Gastroesophageal sphincter (tissue), 4 donors: ENCODE measurements at regions not wholly inside any gene's neighbourhood (a gene's known extent, or its start where the extent isn't known, plus 50 kb on each side); places are given as distances from the start of the nearest gene placed in this dataset.

ENCODE experiments used
- ATAC-seq: fragments of 150-250 bp; one replicate; pipeline ENCODE4 v1.9.1; 2016; ENCODE audit warnings: mild to moderate bottlenecking, moderate library complexity
- H3K27ac ChIP-seq, 4 donors: fragments of 200-600 bp; sonication (generic) in 3 of 4; 1 replicate in 3 of 4; 2 replicates in 1 of 4; pipeline ENCODE4 v1.5.1; 2016 to 2019
- H3K27me3 ChIP-seq: fragments of 200-600 bp; sonication (generic); one replicate; pipeline ENCODE4 v1.5.1; 2019
- H3K36me3 ChIP-seq, 2 donors: fragments of 200-600 bp; sonication (generic); one replicate each; pipeline ENCODE4 v1.5.1; 2019; ENCODE audit warnings: control low read depth in 1 of 2
- H3K4me1 ChIP-seq, 3 donors: fragments of 200-600 bp; sonication (generic); 1 replicate in 2 of 3; 2 replicates in 1 of 3; pipeline ENCODE4 v1.5.1; 2016 to 2019; ENCODE audit warnings: control low read depth in 2 of 3
- H3K4me3 ChIP-seq, 2 donors: fragments of 200-600 bp; sonication (generic); one replicate each; pipeline ENCODE4 v1.5.1; 2019; ENCODE audit warnings: mild to moderate bottlenecking in 1 of 2, moderate library complexity in 1 of 2
- H3K9me3 ChIP-seq, 3 donors: fragments of 200-600 bp; sonication (generic); one replicate each; pipeline ENCODE4 v1.5.1; 2017 to 2019; ENCODE audit warnings: control low read depth in 2 of 3
- EP300 ChIP-seq: sonication (generic); formaldehyde crosslinking; IDR thresholded peaks from one replicate; pipeline ENCODE4 v1.6.1; 2017; ENCODE audit warnings: antibody characterized with exemption, mild to moderate bottlenecking
- POLR2A ChIP-seq, 2 donors: fragments of 450-650 bp; IDR thresholded peaks; one replicate each; pipeline ENCODE4 v1.6.1; 2017; ENCODE audit warnings: antibody characterized with exemption in 2 of 2, mild to moderate bottlenecking in 2 of 2, moderate library complexity in 1 of 2
- POLR2AphosphoS5 ChIP-seq: sonication (generic); formaldehyde crosslinking; IDR thresholded peaks from one replicate; pipeline ENCODE4 v1.6.1; 2017; ENCODE audit warnings: antibody characterized with exemption
- WGBS, 2 donors: methylation state at CpG; one replicate each; pipeline ENCODE4 v1.1.5; 2018; ENCODE audit warnings: low coverage in 1 of 2; 5-methylcytosine and 5-hydroxymethylcytosine counted together
- TF ChIP-seq, protein P1 (sequence below), 4 experiments: fragments of 200-600 bp in 2 of 4; fragments of 450-650 bp in 2 of 4; sonication (generic) in 1 of 4; IDR thresholded peaks; one replicate each; pipeline ENCODE4 v1.5.1; 2017 to 2019; ENCODE audit warnings: antibody characterized with exemption in 4 of 4, mild to moderate bottlenecking in 2 of 4, moderate library complexity in 2 of 4

DNA sequence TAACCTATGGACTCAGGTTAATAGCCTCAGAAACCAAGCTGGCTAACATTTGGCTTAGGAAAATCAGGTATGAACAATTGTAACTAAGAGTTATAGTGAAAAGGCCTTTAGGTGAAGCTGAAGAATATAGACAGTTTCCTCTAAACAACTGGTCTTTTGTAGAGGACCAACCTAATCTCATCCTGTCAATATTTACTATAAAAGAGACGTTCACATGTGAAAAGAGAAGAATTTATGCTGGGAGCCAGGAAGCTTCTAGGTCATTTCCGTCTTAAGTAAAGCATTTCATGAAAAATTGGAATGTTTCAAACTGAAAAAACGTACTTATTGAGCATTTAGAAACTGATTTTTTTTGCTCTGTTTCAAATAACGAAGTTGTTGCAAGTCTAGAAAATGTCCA, 764.3 kb upstream of the GOLIM4 start:
- no peak for ATAC-seq
- Histone ChIP-seq H3K9me3 (no peaks in the 10 kb centered on the region), H3K4me3 (no peak overlapping the region), H3K4me1 (peaks cover 0 to 17% (median 0%) of the 10 kb centered on the region in 3 donors), H3K36me3 (no peaks in the 10 kb centered on the region), H3K27ac (no peak overlapping the region), H3K27me3 (no peaks in the 10 kb centered on the region)
- WGBS, 2 donors, result 60 to 70% methylated on average over 4 of the region's 4 CpGs
- no peak for TF ChIP-seq POLR2AphosphoS5
- TF ChIP-seq, protein P1, sequence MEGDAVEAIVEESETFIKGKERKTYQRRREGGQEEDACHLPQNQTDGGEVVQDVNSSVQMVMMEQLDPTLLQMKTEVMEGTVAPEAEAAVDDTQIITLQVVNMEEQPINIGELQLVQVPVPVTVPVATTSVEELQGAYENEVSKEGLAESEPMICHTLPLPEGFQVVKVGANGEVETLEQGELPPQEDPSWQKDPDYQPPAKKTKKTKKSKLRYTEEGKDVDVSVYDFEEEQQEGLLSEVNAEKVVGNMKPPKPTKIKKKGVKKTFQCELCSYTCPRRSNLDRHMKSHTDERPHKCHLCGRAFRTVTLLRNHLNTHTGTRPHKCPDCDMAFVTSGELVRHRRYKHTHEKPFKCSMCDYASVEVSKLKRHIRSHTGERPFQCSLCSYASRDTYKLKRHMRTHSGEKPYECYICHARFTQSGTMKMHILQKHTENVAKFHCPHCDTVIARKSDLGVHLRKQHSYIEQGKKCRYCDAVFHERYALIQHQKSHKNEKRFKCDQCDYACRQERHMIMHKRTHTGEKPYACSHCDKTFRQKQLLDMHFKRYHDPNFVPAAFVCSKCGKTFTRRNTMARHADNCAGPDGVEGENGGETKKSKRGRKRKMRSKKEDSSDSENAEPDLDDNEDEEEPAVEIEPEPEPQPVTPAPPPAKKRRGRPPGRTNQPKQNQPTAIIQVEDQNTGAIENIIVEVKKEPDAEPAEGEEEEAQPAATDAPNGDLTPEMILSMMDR (IDR thresholded peaks at IDR 0.05), result no peak
- TF ChIP-seq POLR2A (IDR thresholded peaks at IDR 0.05), result no peak
- TF ChIP-seq EP300, result no peak

DNA sequence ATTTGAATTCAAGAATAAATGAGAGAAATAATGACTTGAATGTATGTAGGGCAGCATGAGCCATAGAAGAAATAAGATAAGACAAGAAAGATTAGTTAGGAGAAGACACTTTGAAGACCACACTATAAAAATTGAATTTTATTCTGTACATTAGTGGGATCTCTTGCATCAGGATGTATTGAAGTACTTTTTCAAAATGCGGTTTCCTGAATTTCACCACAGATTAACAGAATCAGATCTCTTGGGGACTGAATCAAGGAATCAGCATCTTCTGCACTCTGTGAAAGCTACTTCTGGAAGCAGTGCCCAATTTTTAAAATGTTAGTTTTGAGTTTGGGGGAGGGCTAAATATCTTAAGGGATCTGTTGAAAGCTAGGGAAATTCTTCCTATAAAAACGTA, 763.9 kb upstream of the GOLIM4 start:
- peaks cover 0 to 13% (median 0%) of the 10 kb centered on the region in 3 donors for H3K4me1 ChIP-seq
- H3K27me3 ChIP-seq, result no peaks in the 10 kb centered on the region
- H3K4me3 ChIP-seq, result no peak overlapping the region
- TF ChIP-seq POLR2AphosphoS5 (no peak), POLR2A (IDR thresholded peaks at IDR 0.05) (no peak), EP300 (no peak)
- TF ChIP-seq, protein P1 (IDR thresholded peaks at IDR 0.05), result no peak
- H3K36me3 ChIP-seq, result no peaks in the 10 kb centered on the region
- 70 to 88% methylated on average over 1 to 2 of the region's 2 CpGs for WGBS, 2 donors
- no peak for ATAC-seq
- H3K9me3 ChIP-seq, result no peaks in the 10 kb centered on the region
- no peak overlapping the region for H3K27ac ChIP-seq

DNA sequence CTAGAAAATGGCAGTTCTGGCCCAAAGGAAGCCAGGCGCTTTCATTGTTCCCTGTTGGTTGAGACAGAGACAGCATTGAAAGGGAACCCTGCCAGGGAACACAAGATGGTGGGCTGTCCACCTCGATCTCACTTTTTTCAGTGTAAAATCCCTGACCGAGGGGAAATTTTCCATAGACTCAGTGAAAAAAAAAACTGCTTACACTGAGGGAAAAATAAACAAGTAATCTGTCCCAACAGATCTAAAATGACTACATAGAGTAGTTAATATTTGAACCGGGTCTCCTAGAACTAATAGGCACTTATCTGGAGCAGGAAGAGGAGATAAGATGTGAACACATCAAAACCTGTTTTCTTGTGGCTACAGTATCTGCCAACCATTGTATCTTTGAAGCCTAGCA, 763.4 kb upstream of the GOLIM4 start:
- Histone ChIP-seq H3K27me3 (no peaks in the 10 kb centered on the region), H3K4me3 (no peak overlapping the region), H3K27ac (no peak overlapping the region), H3K9me3 (no peaks in the 10 kb centered on the region), H3K36me3 (no peaks in the 10 kb centered on the region), H3K4me1 (peaks cover 0 to 9% (median 0%) of the 10 kb centered on the region in 3 donors)
- ATAC-seq, result no peak
- 81 to 88% methylated on average over 1 to 4 of the region's 4 CpGs for WGBS, 2 donors
- TF ChIP-seq EP300 (no peak), POLR2AphosphoS5 (no peak), POLR2A (IDR thresholded peaks at IDR 0.05) (no peak)
- TF ChIP-seq, protein P1 (IDR thresholded peaks at IDR 0.05), result no peak

DNA sequence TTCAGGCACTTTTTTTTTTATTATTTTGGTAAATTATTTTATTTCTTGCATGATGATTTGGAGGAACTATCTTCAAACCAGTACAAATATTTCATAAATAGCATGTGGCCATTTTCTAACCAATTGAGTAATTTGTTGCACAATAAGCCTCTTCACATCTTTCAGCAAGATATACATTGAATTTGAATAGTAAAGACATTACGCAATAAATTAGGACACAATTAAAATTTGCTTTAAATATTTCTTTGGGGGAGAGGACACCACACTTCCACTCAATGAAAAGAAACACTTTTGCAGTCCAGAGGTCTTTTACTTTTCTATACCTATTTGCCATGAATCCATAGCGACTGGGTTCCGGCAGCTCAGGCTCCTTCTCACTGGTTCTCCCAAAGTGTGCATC, 762.6 kb upstream of the GOLIM4 start:
- no peak overlapping the region for H3K4me3 ChIP-seq
- no peak overlapping the region for H3K27ac ChIP-seq
- no peak for TF ChIP-seq POLR2AphosphoS5
- TF ChIP-seq, protein P1 (IDR thresholded peaks at IDR 0.05), result no peak
- TF ChIP-seq POLR2A (IDR thresholded peaks at IDR 0.05), result no peak
- no peak for TF ChIP-seq EP300
- H3K9me3 ChIP-seq, result no peaks in the 10 kb centered on the region
- no peaks in the 10 kb centered on the region for H3K36me3 ChIP-seq
- 98 to 100% methylated on average over 3 of the region's 3 CpGs for WGBS, 2 donors
- ATAC-seq, result no peak
- no peaks in the 10 kb centered on the region for H3K27me3 ChIP-seq
- peaks cover 0 to 8% (median 0%) of the 10 kb centered on the region in 3 donors for H3K4me1 ChIP-seq

DNA sequence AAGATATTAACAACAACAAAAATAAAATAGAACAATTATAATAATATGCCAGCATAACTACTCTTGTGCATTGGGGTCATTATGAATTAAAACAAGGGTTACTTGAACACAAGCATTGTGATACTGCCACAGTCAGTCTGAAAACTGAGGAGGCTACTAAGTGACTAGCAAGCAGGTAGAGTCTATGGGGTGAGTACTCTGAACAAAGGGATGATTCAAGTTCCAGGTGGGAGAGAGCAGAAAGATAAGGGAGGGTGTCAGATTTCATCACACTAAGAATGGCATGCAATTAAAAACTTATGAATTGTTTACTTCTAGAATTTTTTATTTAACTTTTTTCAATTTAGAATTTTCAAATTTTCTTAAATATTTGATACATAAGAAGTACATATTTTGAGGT, 754.4 kb upstream of the GOLIM4 start:
- Histone ChIP-seq H3K36me3 (no peaks in the 10 kb centered on the region), H3K4me3 (no peak overlapping the region), H3K27ac (no peak overlapping the region), H3K9me3 (no peaks in the 10 kb centered on the region), H3K4me1 (peaks cover 0 to 3% (median 0%) of the 10 kb centered on the region in 3 donors), H3K27me3 (no peaks in the 10 kb centered on the region)
- no peak for ATAC-seq
- TF ChIP-seq EP300, result no peak
